ENCODE measurements at regions not wholly inside any gene's neighbourhood (a gene's known extent, or its start where the extent isn't known, plus 50 kb on each side); places are given as distances from the start of the nearest gene placed in this dataset.
"Not testable (repeated sequence)": the region's sequence is repeated elsewhere in the genome, so short reads cannot be mapped to it uniquely, and the experiment has no call there.

- Histone ChIP-seq H3K9me3 (ENCODE audit: control insufficient read depth in 1 of 2, low read length in 2 of 2) (no peaks in the 10 kb centered on the region), H3K27ac (ENCODE audit: low read length) (peak overlapping the region; percentile 65), H3K36me3 (ENCODE audit: control insufficient read depth in 1 of 2, insufficient read depth in 2 of 2, low read length in 2 of 2) (no peaks in the 10 kb centered on the region), H3K27me3 (ENCODE audit: low read depth, low read length) (no peaks in the 10 kb centered on the region), H3K4me1 (ENCODE audit: control insufficient read depth in 1 of 2, insufficient read depth in 2 of 2, low read length in 2 of 2) (no peaks in the 10 kb centered on the region), H3K4me3 (ENCODE audit: low read depth in 1 of 2, low read length in 2 of 2) (peak overlapping the region; percentile 59)
Observed at GRCh38 chr5:60487476-60487875, 212.5 kb downstream of the DEPDC1B start.

- H3K27ac ChIP-seq (ENCODE audit: low read length): no peak overlapping the region
- no peaks in the 10 kb centered on the region for H3K4me1 ChIP-seq (ENCODE audit: control insufficient read depth in 1 of 2, insufficient read depth in 2 of 2, low read length in 2 of 2)
- H3K4me3 ChIP-seq (ENCODE audit: low read depth in 1 of 2, low read length in 2 of 2): no peak overlapping the region
- no peaks in the 10 kb centered on the region for H3K36me3 ChIP-seq (ENCODE audit: control insufficient read depth in 1 of 2, insufficient read depth in 2 of 2, low read length in 2 of 2)
- H3K9me3 ChIP-seq (ENCODE audit: control insufficient read depth in 1 of 2, low read length in 2 of 2): no peaks in the 10 kb centered on the region
- no peaks in the 10 kb centered on the region for H3K27me3 ChIP-seq (ENCODE audit: low read depth, low read length)
Observed at GRCh38 chr5:60485361-60485760, 214.6 kb downstream of the DEPDC1B start.

- no peaks in the 10 kb centered on the region for H3K4me1 ChIP-seq (ENCODE audit: control insufficient read depth in 1 of 2, insufficient read depth in 2 of 2, low read length in 2 of 2)
- no peaks in the 10 kb centered on the region for H3K27me3 ChIP-seq (ENCODE audit: low read depth, low read length)
- H3K27ac ChIP-seq (ENCODE audit: low read length): no peak overlapping the region
- H3K36me3 ChIP-seq (ENCODE audit: control insufficient read depth in 1 of 2, insufficient read depth in 2 of 2, low read length in 2 of 2): no peaks in the 10 kb centered on the region
- no peaks in the 10 kb centered on the region for H3K9me3 ChIP-seq (ENCODE audit: control insufficient read depth in 1 of 2, low read length in 2 of 2)
- H3K4me3 ChIP-seq (ENCODE audit: low read depth in 1 of 2, low read length in 2 of 2): no peak overlapping the region
Observed at GRCh38 chr5:60483050-60483449, 216.9 kb downstream of the DEPDC1B start.

DNA sequence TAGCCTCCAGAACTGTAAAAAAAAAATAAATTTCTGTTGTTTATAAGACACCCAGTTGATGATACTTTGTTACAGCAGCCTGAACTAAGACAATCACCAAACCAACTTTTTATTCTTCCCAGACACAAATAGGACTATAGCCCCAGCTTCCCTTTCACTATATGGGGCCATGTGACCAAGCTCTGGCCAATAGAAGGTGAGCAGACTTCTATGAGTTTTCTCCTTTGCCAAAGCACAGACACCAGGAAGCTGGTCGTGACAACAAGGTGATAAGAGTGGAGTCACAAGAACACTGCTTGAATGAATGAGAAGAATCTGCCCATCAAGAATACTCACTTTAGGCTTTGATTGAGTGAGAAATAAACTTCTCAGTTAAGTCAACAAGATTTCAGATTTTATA is 217.7 kb downstream of the DEPDC1B start:
- no peaks in the 10 kb centered on the region for H3K9me3 ChIP-seq (ENCODE audit: control insufficient read depth in 1 of 2, low read length in 2 of 2)
- H3K27me3 ChIP-seq (ENCODE audit: low read depth, low read length): no peaks in the 10 kb centered on the region
- H3K36me3 ChIP-seq (ENCODE audit: control insufficient read depth in 1 of 2, insufficient read depth in 2 of 2, low read length in 2 of 2): no peaks in the 10 kb centered on the region
- H3K27ac ChIP-seq (ENCODE audit: low read length): no peak overlapping the region
- no peaks in the 10 kb centered on the region for H3K4me1 ChIP-seq (ENCODE audit: control insufficient read depth in 1 of 2, insufficient read depth in 2 of 2, low read length in 2 of 2)
- H3K4me3 ChIP-seq (ENCODE audit: low read depth in 1 of 2, low read length in 2 of 2): no peak overlapping the region

DNA sequence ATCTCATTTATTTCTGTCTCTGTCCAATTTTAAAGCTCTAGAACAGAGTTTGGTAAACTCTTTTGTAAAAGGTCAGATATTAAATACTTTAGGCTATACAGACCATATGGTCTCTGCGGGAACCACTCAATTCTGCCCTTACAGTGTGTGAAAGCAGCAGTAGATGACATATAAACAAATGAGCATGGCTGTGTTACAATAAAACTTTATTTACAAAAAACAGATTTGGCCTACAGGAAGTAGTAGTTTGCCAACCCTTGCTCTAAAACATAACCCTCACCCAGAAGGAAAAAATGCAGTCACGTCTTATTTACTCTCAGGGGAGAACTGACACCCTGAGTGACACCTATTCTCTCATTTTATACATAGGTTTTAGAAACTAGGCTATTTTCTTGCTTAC is 220.4 kb downstream of the DEPDC1B start:
- no peaks in the 10 kb centered on the region for H3K27me3 ChIP-seq (ENCODE audit: low read depth, low read length)
- H3K4me1 ChIP-seq (ENCODE audit: control insufficient read depth in 1 of 2, insufficient read depth in 2 of 2, low read length in 2 of 2): no peaks in the 10 kb centered on the region
- peaks cover 0 to 2% of the 10 kb centered on the region in 2 donors for H3K9me3 ChIP-seq (ENCODE audit: control insufficient read depth in 1 of 2, low read length in 2 of 2)
- no peak overlapping the region for H3K4me3 ChIP-seq (ENCODE audit: low read depth in 1 of 2, low read length in 2 of 2)
- H3K36me3 ChIP-seq (ENCODE audit: control insufficient read depth in 1 of 2, insufficient read depth in 2 of 2, low read length in 2 of 2): no peaks in the 10 kb centered on the region
- H3K27ac ChIP-seq (ENCODE audit: low read length): no peak overlapping the region

DNA sequence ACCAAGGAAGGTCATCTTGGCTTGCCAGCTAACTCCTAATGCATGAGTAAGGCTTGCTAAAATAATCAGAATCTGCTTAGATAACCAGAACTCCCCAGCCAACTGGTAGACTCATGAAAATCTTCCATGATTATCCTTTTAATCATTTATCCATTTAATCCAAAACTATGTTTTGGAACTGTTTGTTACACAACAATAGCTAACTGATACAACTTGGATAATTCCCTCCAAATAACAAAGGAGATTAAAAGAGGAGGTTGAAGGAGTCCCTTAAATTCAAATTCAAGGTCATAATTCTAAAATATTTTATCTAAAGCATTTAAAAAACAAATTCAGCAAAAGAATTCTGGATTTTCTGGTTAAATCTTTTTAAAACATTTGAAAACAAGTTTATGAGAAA is 222.1 kb downstream of the DEPDC1B start:
- Histone ChIP-seq H3K4me1 (ENCODE audit: control insufficient read depth in 1 of 2, insufficient read depth in 2 of 2, low read length in 2 of 2) (no peaks in the 10 kb centered on the region), H3K27ac (ENCODE audit: low read length) (no peak overlapping the region), H3K4me3 (ENCODE audit: low read depth in 1 of 2, low read length in 2 of 2) (no peak overlapping the region), H3K27me3 (ENCODE audit: low read depth, low read length) (no peaks in the 10 kb centered on the region), H3K36me3 (ENCODE audit: control insufficient read depth in 1 of 2, insufficient read depth in 2 of 2, low read length in 2 of 2) (no peaks in the 10 kb centered on the region), H3K9me3 (ENCODE audit: control insufficient read depth in 1 of 2, low read length in 2 of 2) (peaks cover 0 to 2% of the 10 kb centered on the region in 2 donors)

GRCh38 chr5:60473654-60474053 is 226.3 kb downstream of the DEPDC1B start:
- H3K27me3 ChIP-seq (ENCODE audit: low read depth, low read length): no peaks in the 10 kb centered on the region
- peaks cover 0 to 2% of the 10 kb centered on the region in 2 donors for H3K9me3 ChIP-seq (ENCODE audit: control insufficient read depth in 1 of 2, low read length in 2 of 2)
- H3K4me3 ChIP-seq (ENCODE audit: low read depth in 1 of 2, low read length in 2 of 2): no peak overlapping the region
- no peak overlapping the region for H3K27ac ChIP-seq (ENCODE audit: low read length)
- no peaks in the 10 kb centered on the region for H3K36me3 ChIP-seq (ENCODE audit: control insufficient read depth in 1 of 2, insufficient read depth in 2 of 2, low read length in 2 of 2)
- no peaks in the 10 kb centered on the region for H3K4me1 ChIP-seq (ENCODE audit: control insufficient read depth in 1 of 2, insufficient read depth in 2 of 2, low read length in 2 of 2)

DNA sequence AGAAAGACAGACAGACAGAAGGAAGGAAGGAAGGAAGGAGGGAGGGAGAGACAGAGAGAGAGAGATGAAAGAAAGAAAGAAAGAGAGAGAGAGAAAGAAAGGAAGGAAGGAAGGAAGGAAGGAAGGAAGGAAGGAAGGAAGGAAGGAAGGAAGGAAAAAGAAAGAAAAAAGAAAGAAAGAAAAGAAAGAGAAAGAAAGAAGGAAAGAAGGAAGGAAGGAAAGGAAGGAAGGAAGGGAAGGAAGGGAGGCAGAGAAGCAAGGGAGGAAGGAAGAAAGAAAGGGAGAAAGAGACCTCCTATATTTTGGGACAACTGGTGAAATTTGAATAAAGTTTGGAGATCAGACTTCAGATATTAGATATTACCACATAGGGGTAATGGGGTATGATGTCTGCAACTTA is 226.9 kb downstream of the DEPDC1B start:
- not testable (repeated sequence) for H3K9me3 ChIP-seq (ENCODE audit: control insufficient read depth in 1 of 2, low read length in 2 of 2); H3K4me3 ChIP-seq (ENCODE audit: low read depth in 1 of 2, low read length in 2 of 2); H3K4me1 ChIP-seq (ENCODE audit: control insufficient read depth in 1 of 2, insufficient read depth in 2 of 2, low read length in 2 of 2); H3K27me3 ChIP-seq (ENCODE audit: low read depth, low read length); H3K27ac ChIP-seq (ENCODE audit: low read length); H3K36me3 ChIP-seq (ENCODE audit: control insufficient read depth in 1 of 2, insufficient read depth in 2 of 2, low read length in 2 of 2)

- H3K4me3 ChIP-seq (ENCODE audit: low read depth in 1 of 2, low read length in 2 of 2): no peak overlapping the region
- no peaks in the 10 kb centered on the region for H3K27me3 ChIP-seq (ENCODE audit: low read depth, low read length)
- no peaks in the 10 kb centered on the region for H3K9me3 ChIP-seq (ENCODE audit: control insufficient read depth in 1 of 2, low read length in 2 of 2)
- H3K27ac ChIP-seq (ENCODE audit: low read length): no peak overlapping the region
- H3K36me3 ChIP-seq (ENCODE audit: control insufficient read depth in 1 of 2, insufficient read depth in 2 of 2, low read length in 2 of 2): no peaks in the 10 kb centered on the region
- peaks cover 0 to 2% of the 10 kb centered on the region in 2 donors for H3K4me1 ChIP-seq (ENCODE audit: control insufficient read depth in 1 of 2, insufficient read depth in 2 of 2, low read length in 2 of 2)
Observed at GRCh38 chr5:60470881-60471280, 229.1 kb downstream of the DEPDC1B start.

GRCh38 chr5:60469286-60469685 is 230.7 kb downstream of the DEPDC1B start:
- H3K4me3 ChIP-seq (ENCODE audit: low read depth in 1 of 2, low read length in 2 of 2): no peak overlapping the region
- H3K27me3 ChIP-seq (ENCODE audit: low read depth, low read length): no peaks in the 10 kb centered on the region
- no peaks in the 10 kb centered on the region for H3K9me3 ChIP-seq (ENCODE audit: control insufficient read depth in 1 of 2, low read length in 2 of 2)
- H3K4me1 ChIP-seq (ENCODE audit: control insufficient read depth in 1 of 2, insufficient read depth in 2 of 2, low read length in 2 of 2): peaks cover 0 to 5% of the 10 kb centered on the region in 2 donors
- no peaks in the 10 kb centered on the region for H3K36me3 ChIP-seq (ENCODE audit: control insufficient read depth in 1 of 2, insufficient read depth in 2 of 2, low read length in 2 of 2)
- H3K27ac ChIP-seq (ENCODE audit: low read length): no peak overlapping the region

DNA sequence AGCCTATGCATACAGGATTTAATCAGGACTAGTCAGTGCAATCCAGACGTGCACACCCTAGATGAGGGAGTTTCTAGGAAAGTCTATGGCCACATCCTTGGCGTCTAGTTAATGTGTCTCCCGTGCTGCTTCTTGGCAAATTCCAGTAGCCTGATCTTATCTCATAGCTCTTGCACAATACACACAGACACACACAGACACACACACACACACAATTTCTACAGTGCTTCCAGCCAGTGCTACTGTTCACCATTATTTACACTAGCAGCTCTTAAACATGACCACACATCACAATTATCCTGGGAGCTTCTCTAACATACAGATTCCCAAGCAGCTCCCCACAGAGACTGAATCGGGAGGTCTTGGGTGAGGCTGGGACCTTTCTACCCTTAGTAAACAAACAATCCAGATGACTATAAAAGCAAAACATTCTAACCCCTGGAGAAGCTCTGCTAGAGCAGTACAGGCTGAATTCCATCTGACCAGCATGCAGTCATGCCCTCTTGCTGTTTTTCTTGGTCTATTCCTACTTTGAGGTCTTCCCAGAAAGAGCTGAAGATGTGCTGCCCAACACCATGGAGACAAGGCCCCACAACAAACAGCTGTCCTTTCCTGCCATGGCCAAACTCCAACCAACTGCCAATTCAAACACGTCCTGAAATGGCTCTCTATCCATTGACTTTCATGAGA is 236.6 kb downstream of the DEPDC1B start:
- H3K4me3 ChIP-seq (ENCODE audit: low read depth in 1 of 2, low read length in 2 of 2): no peak overlapping the region
- no peaks in the 10 kb centered on the region for H3K9me3 ChIP-seq (ENCODE audit: control insufficient read depth in 1 of 2, low read length in 2 of 2)
- no peaks in the 10 kb centered on the region for H3K36me3 ChIP-seq (ENCODE audit: control insufficient read depth in 1 of 2, insufficient read depth in 2 of 2, low read length in 2 of 2)
- H3K4me1 ChIP-seq (ENCODE audit: control insufficient read depth in 1 of 2, insufficient read depth in 2 of 2, low read length in 2 of 2): peaks cover 0 to 12% of the 10 kb centered on the region in 2 donors
- H3K27ac ChIP-seq (ENCODE audit: low read length): no peak overlapping the region
- H3K27me3 ChIP-seq (ENCODE audit: low read depth, low read length): no peaks in the 10 kb centered on the region

DNA sequence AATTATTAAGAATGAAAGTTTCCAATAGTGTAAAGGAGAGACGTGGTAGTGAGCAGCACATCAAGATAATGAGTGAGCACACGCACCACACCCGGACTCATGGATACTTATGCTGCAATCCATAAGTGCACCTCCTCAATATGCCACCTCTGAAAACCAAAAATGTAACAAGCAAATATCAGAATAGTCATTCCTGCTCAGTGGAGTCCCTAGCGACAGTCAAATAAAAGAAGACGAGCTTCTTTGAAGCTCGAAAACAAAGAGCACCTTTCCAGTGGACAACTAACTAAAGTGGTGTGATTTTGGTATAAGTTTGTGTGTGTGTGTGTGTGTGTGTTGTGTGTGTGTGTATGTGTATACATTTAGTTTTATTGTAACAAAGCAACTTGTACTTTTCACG is 241.3 kb downstream of the DEPDC1B start:
- no peaks in the 10 kb centered on the region for H3K9me3 ChIP-seq (ENCODE audit: control insufficient read depth in 1 of 2, low read length in 2 of 2)
- peaks cover 0 to 11% of the 10 kb centered on the region in 2 donors for H3K4me1 ChIP-seq (ENCODE audit: control insufficient read depth in 1 of 2, insufficient read depth in 2 of 2, low read length in 2 of 2)
- no peaks in the 10 kb centered on the region for H3K27me3 ChIP-seq (ENCODE audit: low read depth, low read length)
- H3K4me3 ChIP-seq (ENCODE audit: low read depth in 1 of 2, low read length in 2 of 2): no peak overlapping the region
- H3K36me3 ChIP-seq (ENCODE audit: control insufficient read depth in 1 of 2, insufficient read depth in 2 of 2, low read length in 2 of 2): no peaks in the 10 kb centered on the region
- H3K27ac ChIP-seq (ENCODE audit: low read length): no peak overlapping the region

Measured in muscle layer of duodenum (tissue), 2 donors.